ENCODE measurements at regions not wholly inside any gene's neighbourhood (a gene's known extent, or its start where the extent isn't known, plus 50 kb on each side); places are given as distances from the start of the nearest gene placed in this dataset.

DNA sequence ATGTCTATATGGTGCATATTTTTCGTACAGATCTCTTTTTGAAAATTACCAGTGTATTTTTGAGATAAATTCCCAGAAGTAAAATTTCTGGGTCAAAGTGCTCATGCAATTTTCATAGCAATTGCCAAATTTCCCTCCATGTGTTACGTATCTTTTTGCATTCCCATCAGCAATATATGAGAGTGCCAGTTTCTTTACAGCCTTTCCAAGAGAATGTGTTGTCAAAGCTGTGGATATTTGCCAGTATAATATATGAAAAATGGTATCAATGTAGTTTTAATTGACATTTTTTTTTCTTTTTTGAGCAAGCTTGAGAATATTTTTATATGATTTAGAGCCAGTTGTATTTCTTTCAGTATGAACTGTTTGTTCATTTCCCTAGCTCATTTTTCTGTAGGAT is 399.0 kb upstream of the KLF12 start:
- no peak for DNase-seq (ENCODE audit: low read depth in 1 of 2, low spot score in 1 of 2)

DNA sequence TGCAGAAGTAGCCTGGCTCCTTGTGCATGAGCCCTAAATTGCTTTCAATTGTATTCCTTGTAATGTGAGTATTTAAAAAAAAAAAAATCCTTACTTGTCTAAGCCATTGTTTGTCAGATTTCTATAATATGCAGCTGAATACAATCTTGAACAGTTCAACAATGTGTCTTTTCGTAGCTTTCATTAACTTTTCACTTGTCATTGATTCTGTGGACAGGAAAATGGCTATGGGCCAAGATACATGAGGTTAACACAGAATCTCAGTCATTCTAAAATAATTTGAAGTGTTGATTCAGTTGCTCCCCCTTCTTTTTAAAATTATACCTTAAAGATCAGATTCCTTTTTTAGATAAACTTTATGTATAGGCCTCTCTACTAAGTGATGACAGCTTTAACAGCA is 395.8 kb upstream of the KLF12 start:
- no peak for DNase-seq (ENCODE audit: low read depth in 1 of 2, low spot score in 1 of 2)

- DNase-seq (ENCODE audit: low read depth in 1 of 2, low spot score in 1 of 2) = no peak
These were observed 394.7 kb upstream of the KLF12 start for GRCh38 chr13:74528734-74529513.

DNA sequence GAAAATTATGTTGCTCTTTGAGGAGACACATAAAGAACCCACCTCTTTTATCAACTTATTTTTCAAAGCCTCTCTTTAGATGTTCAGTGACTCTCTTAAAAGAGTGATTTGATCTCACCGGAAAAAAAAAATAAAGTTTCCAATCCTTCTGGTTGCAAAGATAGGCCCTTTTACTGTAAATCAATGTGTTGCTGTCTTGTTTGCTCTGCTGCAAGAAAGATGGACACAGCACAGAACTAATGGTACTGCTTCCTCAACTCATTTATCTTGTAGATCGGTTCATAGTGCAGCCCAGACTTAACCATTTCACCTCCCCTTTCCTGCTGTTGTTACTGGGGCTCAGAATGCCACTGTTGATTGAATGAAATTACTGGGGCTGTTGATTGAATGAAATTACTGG is 388.9 kb upstream of the KLF12 start:
- DNase-seq (ENCODE audit: low read depth in 1 of 2, low spot score in 1 of 2) = no peak

DNA sequence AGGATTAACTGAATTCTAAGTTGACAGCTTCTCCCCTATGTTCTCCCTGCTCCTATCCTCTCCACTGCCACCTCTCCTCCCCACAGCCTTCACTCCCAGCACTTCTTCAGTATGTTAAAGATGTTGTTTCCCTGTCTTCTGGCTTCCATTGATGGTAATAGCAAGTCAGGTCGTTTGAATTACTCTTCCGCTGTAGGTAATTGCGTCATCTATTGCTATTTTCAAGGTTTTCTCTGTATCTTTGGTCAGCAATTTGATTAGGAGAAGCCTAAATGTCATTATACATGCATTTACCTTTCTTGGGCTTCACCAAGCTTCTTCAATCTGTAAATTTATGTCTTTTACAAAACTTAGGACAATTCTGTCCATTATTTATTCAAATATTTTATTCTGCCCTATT is 377.3 kb upstream of the KLF12 start:
- no peak for DNase-seq (ENCODE audit: low read depth in 1 of 2, low spot score in 1 of 2)

DNA sequence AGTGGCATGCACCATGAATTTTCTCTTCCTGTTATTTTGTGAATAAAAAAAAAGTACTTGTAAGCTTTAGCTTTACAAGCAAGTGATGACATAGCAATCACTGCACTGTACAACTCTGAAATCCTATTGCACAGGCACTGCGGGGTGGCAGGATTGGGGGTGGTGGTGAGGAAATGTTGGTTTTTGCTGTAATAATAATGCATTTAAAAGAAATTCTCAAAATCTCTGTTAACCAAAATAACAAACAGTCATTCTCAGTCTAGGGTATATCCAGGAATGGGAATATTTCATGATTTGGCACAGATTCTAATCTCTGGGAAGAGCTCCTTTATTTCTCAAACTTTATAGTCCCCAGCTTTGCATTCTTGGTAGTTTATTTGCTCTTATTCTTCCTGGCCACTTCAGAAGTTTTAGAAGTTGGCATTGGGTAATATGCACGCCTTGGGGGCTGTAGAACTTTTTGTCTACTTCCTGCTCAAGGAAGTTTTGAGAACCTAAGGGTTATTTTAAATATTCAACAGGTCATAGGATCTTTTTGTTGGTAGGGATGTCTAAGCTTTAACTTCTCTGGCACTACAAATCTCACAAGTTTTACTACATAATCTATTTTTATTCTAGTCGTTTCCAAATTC is 353.0 kb upstream of the KLF12 start:
- no peak for DNase-seq (ENCODE audit: low read depth in 1 of 2, low spot score in 1 of 2)

- DNase-seq (ENCODE audit: low read depth in 1 of 2, low spot score in 1 of 2) = no peak
These were observed 351.6 kb upstream of the KLF12 start for GRCh38 chr13:74485757-74486156.

DNA sequence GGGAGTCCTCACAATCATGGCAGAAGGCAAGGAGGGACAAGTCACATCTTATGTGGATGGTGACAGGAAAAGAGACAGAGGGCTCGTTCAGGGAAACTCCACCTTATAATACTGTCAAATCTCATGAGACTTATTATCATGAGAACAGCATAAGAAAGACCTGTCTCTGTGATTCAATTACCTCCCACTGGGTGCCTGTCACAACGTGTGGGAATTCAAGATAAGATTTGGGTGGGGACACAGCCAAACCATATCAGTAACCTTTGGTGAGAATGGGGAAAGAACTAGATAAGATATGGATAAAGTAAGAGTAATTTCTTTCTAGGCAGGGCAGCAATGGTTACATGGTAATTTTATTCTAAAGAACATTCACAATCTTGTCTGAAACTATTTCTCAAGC is 344.9 kb upstream of the KLF12 start:
- no peak for DNase-seq (ENCODE audit: low read depth in 1 of 2, low spot score in 1 of 2)

DNA sequence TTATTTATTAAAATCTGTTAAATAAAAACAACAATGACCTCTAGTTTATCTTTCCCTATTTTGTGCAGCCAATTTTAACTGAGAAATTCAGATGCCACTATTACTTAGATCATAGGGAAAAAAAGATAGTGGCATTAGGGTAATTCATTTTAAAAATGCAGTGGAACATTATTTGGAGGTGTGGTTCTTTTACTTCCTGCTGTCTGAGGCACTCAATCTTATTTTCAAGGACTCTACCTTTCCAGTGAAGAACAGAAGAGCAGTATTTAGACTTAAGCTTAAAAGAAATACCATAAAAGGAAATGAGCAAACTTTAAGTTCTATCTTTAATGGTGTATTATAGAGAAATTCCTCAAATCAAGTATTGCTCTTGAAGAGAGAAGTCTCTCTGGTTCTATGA is 342.6 kb upstream of the KLF12 start:
- DNase-seq (ENCODE audit: low read depth in 1 of 2, low spot score in 1 of 2) = no peak

DNA sequence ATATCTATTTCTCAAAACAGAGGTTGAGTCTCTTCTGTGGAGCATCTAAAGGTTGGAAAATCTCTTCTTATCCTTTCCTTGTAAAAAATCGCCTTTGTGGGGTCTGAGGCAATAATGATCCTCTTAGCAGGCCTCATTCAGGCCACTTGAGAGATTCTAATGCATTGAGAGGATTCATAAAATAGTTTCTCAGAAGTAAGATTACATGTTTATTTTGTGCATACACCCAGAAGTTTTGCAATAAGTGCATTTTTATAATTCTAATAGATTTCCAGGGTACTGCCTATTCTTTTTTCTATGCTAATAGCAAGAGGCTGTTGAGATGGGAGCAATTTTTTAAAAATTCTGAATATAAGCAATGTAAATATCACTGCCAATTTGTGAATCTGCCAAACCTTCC is 342.2 kb upstream of the KLF12 start:
- DNase-seq (ENCODE audit: low read depth in 1 of 2, low spot score in 1 of 2) = no peak

GRCh38 chr13:74466864-74467263 is 332.7 kb upstream of the KLF12 start:
- no peak for DNase-seq (ENCODE audit: low read depth in 1 of 2, low spot score in 1 of 2)

- no peak for DNase-seq (ENCODE audit: low read depth in 1 of 2, low spot score in 1 of 2)
These were observed 331.8 kb upstream of the KLF12 start for GRCh38 chr13:74466020-74466419.

DNA sequence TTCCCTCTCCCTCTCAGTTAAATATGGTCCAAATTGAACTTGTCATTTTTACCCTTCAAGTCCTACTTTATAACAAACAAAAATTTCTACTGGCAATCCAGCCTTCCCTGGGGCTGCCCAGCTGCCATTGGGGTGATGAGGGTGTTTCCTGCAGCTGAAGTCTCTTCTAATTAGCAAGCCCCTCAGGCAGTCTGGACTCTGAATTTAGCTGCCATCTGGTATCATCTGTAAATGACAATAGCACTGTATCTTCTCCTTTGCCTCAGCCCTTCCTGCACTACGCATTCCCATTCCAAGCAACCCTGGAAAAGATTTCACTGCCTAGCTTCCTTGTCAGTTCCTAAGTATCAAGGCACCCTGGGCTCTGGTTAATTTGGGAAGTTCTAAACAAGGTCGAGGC is 331.1 kb upstream of the KLF12 start:
- no peak for DNase-seq (ENCODE audit: low read depth in 1 of 2, low spot score in 1 of 2)

GRCh38 chr13:74464670-74465069 is 330.5 kb upstream of the KLF12 start:
- DNase-seq (ENCODE audit: low read depth in 1 of 2, low spot score in 1 of 2) = no peak

DNA sequence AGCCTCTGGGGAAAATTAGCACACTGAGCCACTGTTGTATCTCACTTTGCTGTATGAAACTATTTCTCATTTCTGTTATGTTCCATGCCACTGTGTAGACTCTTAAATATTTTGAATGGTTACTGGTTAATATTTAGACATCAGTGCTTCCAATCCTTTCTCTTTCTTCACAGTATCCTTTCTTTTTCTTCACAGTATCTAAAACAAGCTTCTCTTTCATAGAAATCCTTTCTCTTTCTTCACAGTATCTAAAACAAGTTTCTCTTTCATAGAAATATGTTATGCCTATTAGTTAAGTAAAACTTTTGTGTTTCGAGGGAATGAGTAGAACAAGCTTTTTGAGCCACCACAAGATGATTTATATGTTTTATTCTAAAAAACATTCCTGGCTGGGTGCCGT is 326.8 kb upstream of the KLF12 start:
- no peak for DNase-seq (ENCODE audit: low read depth in 1 of 2, low spot score in 1 of 2)

GRCh38 chr13:74452881-74453280 is 318.7 kb upstream of the KLF12 start:
- no peak for DNase-seq (ENCODE audit: low read depth in 1 of 2, low spot score in 1 of 2)

GRCh38 chr13:74452176-74452575 is 318.0 kb upstream of the KLF12 start:
- no peak for DNase-seq (ENCODE audit: low read depth in 1 of 2, low spot score in 1 of 2)

DNA sequence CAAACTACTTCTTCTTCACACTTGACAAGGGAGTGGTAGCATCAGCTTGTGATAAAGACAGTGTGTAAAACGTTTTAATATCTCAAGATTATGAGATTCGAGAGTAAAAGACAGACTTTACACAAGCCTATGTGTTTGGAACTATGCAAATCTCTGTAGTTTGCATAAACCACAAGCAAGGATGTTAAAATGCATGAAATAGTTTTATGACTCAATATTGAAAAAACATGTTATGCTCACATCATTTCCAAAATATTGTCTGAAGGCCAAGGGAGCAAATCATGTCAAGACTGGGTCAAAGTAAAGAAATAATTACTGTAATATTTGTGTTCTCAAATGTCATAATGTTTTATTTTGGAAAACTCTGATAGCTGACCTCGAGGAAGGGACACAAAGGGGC is 316.8 kb upstream of the KLF12 start:
- no peak for DNase-seq (ENCODE audit: low read depth in 1 of 2, low spot score in 1 of 2)

- DNase-seq (ENCODE audit: low read depth in 1 of 2, low spot score in 1 of 2) = no peak
These were observed 316.3 kb upstream of the KLF12 start for GRCh38 chr13:74450525-74450845.

- DNase-seq (ENCODE audit: low read depth in 1 of 2, low spot score in 1 of 2) = no peak
These were observed 315.8 kb upstream of the KLF12 start for GRCh38 chr13:74449811-74450524.

DNA sequence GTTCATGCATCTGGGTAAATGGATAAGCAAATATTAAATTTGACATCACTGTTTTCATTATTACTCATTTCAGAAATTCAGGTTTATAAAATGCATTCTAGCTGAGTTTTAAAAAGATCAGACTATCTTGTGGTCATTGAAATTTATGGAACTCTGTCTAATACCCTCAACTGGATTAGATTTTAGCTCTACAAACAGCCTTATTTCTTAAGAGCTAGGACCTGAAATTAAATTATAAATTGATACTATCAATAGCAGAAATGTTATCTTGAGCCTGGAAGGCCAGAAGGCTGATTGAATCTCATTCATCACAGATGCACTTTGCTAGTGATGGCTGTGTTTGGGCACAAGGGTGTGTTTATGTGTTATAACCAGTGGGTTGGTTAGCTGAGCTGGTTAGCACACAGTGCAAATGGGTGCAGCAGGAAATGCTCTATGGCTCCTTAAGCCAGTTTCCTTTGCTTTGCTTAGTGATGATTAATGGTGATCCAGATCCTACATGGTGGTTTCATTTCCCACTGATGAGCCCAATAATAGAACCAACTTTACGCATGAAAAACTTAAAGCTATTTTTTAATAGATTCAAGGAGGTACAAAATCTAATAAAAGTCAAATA is 310.8 kb upstream of the KLF12 start:
- no peak for DNase-seq (ENCODE audit: low read depth in 1 of 2, low spot score in 1 of 2)

DNA sequence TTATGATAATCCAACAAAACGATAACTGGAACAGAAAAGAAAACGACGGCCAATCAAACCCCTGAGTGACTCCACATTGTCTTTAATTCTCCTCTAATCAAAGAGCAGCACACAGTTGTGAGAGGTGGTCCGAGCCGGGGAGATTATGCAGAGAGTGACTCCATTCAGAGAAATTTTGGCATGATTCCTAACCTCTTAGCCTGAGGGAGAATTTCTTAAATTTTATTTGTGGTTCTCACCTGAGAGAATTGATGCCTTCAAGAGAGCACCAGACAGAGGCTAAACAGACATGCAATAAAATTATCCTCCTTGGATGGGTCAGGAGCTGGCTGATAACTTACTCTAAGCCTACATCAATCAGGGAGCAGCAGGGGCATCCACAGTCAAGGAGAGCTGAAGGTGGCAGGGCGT is 310.0 kb upstream of the KLF12 start:
- DNase-seq (ENCODE audit: low read depth in 1 of 2, low spot score in 1 of 2) = no peak

All from activated CD4-positive, alpha-beta T cell treated with anti-CD3 and anti-CD28 coated beads, Interleukin-2, amount 50 U/mL, for 24 hours (primary cell).